Upper lobe of left lung (tissue), 4 donors: ENCODE measurements at regions not wholly inside any gene's neighbourhood (a gene's known extent, or its start where the extent isn't known, plus 50 kb on each side); places are given as distances from the start of the nearest gene placed in this dataset.

Source experiments
- CTCF ChIP-seq, 6 experiments: fragments of 450-650 bp in 4 of 6; fragments of 200-600 bp in 2 of 6; sonication (generic) in 2 of 6; IDR thresholded peaks; one replicate each; pipeline ENCODE4 v1.5.1; 2016 to 2019; ENCODE audit warnings: antibody characterized with exemption in 6 of 6
- POLR2A ChIP-seq, 4 donors: fragments of 450-650 bp; IDR thresholded peaks; one replicate each; pipeline ENCODE4 v1.5.1; 2016 to 2017; ENCODE audit warnings: antibody characterized with exemption in 4 of 4, mild to moderate bottlenecking in 2 of 4
- POLR2AphosphoS5 ChIP-seq, 2 donors: sonication (generic); formaldehyde crosslinking; IDR thresholded peaks; one replicate each; pipeline ENCODE4 v1.5.1; 2017; ENCODE audit warnings: antibody characterized with exemption in 2 of 2

DNA sequence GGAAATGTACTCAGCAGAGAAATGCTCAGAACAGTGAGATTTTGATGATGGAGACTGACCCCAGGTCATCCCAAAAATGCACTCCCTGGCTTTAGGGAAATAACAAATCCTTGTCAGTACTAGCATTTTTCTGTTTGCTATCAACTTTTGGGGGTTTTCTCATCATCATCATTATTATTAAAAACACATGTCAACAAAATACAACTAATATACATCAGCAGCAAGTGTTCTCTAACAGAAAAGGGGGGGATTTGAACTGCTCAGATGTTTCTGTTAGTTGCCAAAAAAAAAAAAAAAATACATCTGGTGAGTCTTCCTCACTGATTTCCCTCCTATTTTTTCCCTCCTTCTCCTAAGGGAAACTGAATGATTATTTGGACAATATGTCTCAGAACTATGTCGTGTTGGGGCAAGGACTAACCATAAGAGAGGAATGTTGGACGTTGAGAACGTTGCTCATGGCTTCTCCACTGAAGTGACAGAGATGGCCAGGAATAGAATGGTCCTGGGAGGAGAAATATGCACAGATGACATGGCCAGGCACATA lies 230.0 kb upstream of the MCTP2 start:
- TF ChIP-seq CTCF (IDR thresholded peaks at IDR 0.05) (no peak), POLR2AphosphoS5 (IDR thresholded peaks at IDR 0.05) (no peak), POLR2A (IDR thresholded peaks at IDR 0.05) (no peak)
